AML-193 (cell line): ENCODE measurements at regions not wholly inside any gene's neighbourhood (a gene's known extent, or its start where the extent isn't known, plus 50 kb on each side); places are given as distances from the start of the nearest gene placed in this dataset.

Source experiments
- DNase-seq, 2 experiments: peaks; one replicate each; lab custom pipeline; 2025; lab: John Stamatoyannopoulos, UW

DNA sequence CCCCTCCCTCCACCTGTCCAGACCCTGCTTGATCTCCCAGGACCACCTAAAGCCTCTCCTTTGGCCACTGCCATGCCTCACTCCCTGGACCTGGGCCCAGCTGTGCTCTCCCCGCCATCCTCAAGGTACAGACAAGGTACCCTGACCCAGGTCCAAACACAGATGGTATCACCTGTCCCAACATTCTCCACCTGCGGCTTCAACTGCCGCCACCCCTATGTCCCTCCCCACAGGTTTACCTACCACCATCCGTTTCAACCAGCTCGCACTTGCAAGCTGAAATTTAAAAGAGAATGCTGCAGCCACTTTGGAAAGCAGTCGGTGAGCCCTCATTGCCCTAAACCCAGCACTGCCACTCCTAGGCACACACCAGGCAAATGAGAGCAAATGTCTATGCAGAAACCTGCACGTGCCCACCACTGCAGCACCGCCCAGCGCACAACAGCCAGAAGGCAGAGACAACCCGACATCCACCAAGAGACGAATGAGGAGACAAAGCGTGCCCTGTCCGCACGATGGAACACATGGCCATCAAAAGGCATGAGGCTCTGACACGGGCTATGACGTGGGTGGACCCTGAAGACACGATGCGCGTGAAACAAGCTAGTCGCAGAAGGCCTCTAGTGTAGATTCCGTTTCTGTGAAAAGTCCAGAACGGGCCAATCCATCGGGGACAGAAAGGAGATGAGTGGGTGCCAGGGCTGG lies 71.0 kb downstream of the RFLNA start:
- no peak for DNase-seq
